GM23338 (cell line): ENCODE measurements at regions not wholly inside any gene's neighbourhood (a gene's known extent, or its start where the extent isn't known, plus 50 kb on each side); places are given as distances from the start of the nearest gene placed in this dataset.

Experiments used
- CTCF ChIP-seq, 2 experiments: fragments of 200-600 bp in 1 of 2; sonication (generic) in 1 of 2; conservative IDR thresholded peaks; 2 replicates each; pipeline versions ENCODE4 v1.5.1 to v1.6.1; 2016 to 2017; ENCODE audit warnings: antibody characterized with exemption in 2 of 2, low read depth in 2 of 2, mild to moderate bottlenecking in 2 of 2, moderate library complexity in 1 of 2
- EZH2 ChIP-seq: fragments of 200-600 bp; sonication (generic); IDR thresholded peaks from one replicate; pipeline ENCODE4 v1.8.0; 2017; ENCODE audit warnings: antibody characterized with exemption, mild to moderate bottlenecking, low read depth; ENCODE audit not compliant: unreplicated experiment
- EZH2phosphoT487 ChIP-seq: fragments of 200-600 bp; sonication (generic); IDR thresholded peaks from one replicate; pipeline ENCODE4 v1.8.1; 2018; ENCODE audit warnings: antibody characterized with exemption; ENCODE audit not compliant: unreplicated experiment
- POLR2AphosphoS5 ChIP-seq: IDR thresholded peaks from 2 replicates; pipeline ENCODE4 v1.6.1; 2016; ENCODE audit warnings: antibody characterized with exemption, low read depth
- REST ChIP-seq: IDR thresholded peaks from one replicate; pipeline ENCODE4 v1.6.1; 2018; ENCODE audit warnings: antibody characterized with exemption; ENCODE audit not compliant: unreplicated experiment
- ZNF114 ChIP-seq: fragments of 250-450 bp; sonication (Bioruptor Pico); IDR thresholded peaks from 2 replicates; pipeline ENCODE4 v1.5.0; 2020; ENCODE audit warnings: mild to moderate bottlenecking, moderate library complexity
- ZNF331 ChIP-seq: fragments of 250-450 bp; sonication (Bioruptor Pico); IDR thresholded peaks from 2 replicates; pipeline ENCODE4 v1.5.0; 2020; ENCODE audit warnings: low read depth, mild to moderate bottlenecking, moderate library complexity

- TF ChIP-seq CTCF (conservative IDR thresholded peaks at IDR 0.05; ENCODE audit: low read depth in 2 of 2) (no peak), EZH2phosphoT487 (no peak), REST (no peak), ZNF114 (CRISPR knock-in tag) (no peak), POLR2AphosphoS5 (no peak), EZH2 (no peak), ZNF331 (CRISPR knock-in tag) (no peak)
Measured at GRCh38 chr10:120700426-120700825, 150.7 kb upstream of the WDR11 start.
